WTC11 (cell line): ENCODE measurements at regions not wholly inside any gene's neighbourhood (a gene's known extent, or its start where the extent isn't known, plus 50 kb on each side); places are given as distances from the start of the nearest gene placed in this dataset.

ENCODE experiments used
- ATAC-seq: fragments of 200-7000 bp; cut with Tn5 transposase; 2 replicates; pipeline ENCODE4 v1.10.0; 2021; ENCODE audit warnings: mild to moderate bottlenecking, moderate library complexity
- CTCF ChIA-PET: fragments of 300-600 bp; sonication (Branson Sonifier 250); formaldehyde crosslinking; loops from one replicate; lab custom pipeline; 2021; ENCODE audit warnings: antibody characterized with exemption; lab: Charles Lee
- POLR2A ChIA-PET: fragments of 350-600 bp; sonication (Branson Sonifier 250); formaldehyde crosslinking; loops from one replicate; lab custom pipeline; 2021; ENCODE audit warnings: antibody characterized with exemption; lab: Charles Lee
- DNase-seq: peaks from one replicate; pipeline ENCODE4 v3.0.0; 2021; ENCODE audit warnings: low spot score
- H3K27ac Mint-ChIP-seq: 2 replicates; pipeline ENCODE4 v1.8.0; 2021; ENCODE audit warnings: mixed read lengths
- H3K27me3 Mint-ChIP-seq: 2 replicates; pipeline ENCODE4 v1.8.0; 2021; ENCODE audit warnings: low read depth, mild to moderate bottlenecking, moderate library complexity, mixed read lengths
- H3K36me3 Mint-ChIP-seq: 2 replicates; pipeline ENCODE4 v1.8.0; 2021; ENCODE audit warnings: mixed read lengths
- H3K4me1 Mint-ChIP-seq: 2 replicates; pipeline ENCODE4 v1.8.0; 2022; ENCODE audit warnings: mixed read lengths
- H3K4me3 Mint-ChIP-seq: 2 replicates; pipeline ENCODE4 v1.8.0; 2021; ENCODE audit warnings: mild to moderate bottlenecking, moderate library complexity, mixed read lengths
- H3K9me3 Mint-ChIP-seq: 2 replicates; pipeline ENCODE4 v1.8.0; 2021; ENCODE audit warnings: mixed read lengths
- ATF1 ChIP-seq: sonication (generic); formaldehyde crosslinking; IDR thresholded peaks from 2 replicates; pipeline ENCODE4 v1.8.1; 2023; ENCODE audit warnings: mild to moderate bottlenecking, moderate library complexity, missing genetic modification reagents
- EMX1 ChIP-seq: fragments of 250-450 bp; sonication (Bioruptor Pico); IDR thresholded peaks from 2 replicates; pipeline ENCODE4 v1.8.0; 2021; ENCODE audit warnings: mild to moderate bottlenecking
- GABPB1 ChIP-seq: sonication (generic); formaldehyde crosslinking; IDR thresholded peaks from 2 replicates; pipeline ENCODE4 v1.8.1; 2023; ENCODE audit warnings: mild to moderate bottlenecking, missing genetic modification reagents
- GRHL2 ChIP-seq: fragments of 250-450 bp; sonication (Bioruptor Pico); IDR thresholded peaks from 2 replicates; pipeline ENCODE4 v1.8.0; 2022; ENCODE audit warnings: mild to moderate bottlenecking, moderate library complexity; ENCODE audit not compliant: insufficient replicate concordance, severe bottlenecking
- JAZF1 ChIP-seq: fragments of 250-450 bp; sonication (Bioruptor Pico); IDR thresholded peaks from 2 replicates; pipeline ENCODE4 v1.9.0; 2021; ENCODE audit warnings: moderate library complexity, mild to moderate bottlenecking, inconsistent platforms
- JUN ChIP-seq: sonication (generic); formaldehyde crosslinking; IDR thresholded peaks from 2 replicates; pipeline ENCODE4 v1.8.0; 2023; ENCODE audit warnings: mild to moderate bottlenecking, missing genetic modification reagents
- NFATC4 ChIP-seq: fragments of 250-450 bp; sonication (Bioruptor Pico); IDR thresholded peaks from 2 replicates; pipeline ENCODE4 v1.9.0; 2021; ENCODE audit warnings: mild to moderate bottlenecking
- NR1H2 ChIP-seq: sonication (generic); formaldehyde crosslinking; IDR thresholded peaks from 2 replicates; pipeline ENCODE4 v1.9.0; 2021; ENCODE audit warnings: mild to moderate bottlenecking, moderate library complexity, missing genetic modification reagents
- OVOL2 ChIP-seq: fragments of 250-450 bp; sonication (Bioruptor Pico); IDR thresholded peaks from 2 replicates; pipeline ENCODE4 v1.9.0; 2021; ENCODE audit warnings: mild to moderate bottlenecking, borderline replicate concordance
- PRRX2 ChIP-seq: fragments of 250-450 bp; sonication (Bioruptor Pico); IDR thresholded peaks from 2 replicates; pipeline ENCODE4 v1.8.0; 2021; ENCODE audit warnings: mild to moderate bottlenecking
- RELA ChIP-seq: sonication (generic); formaldehyde crosslinking; IDR thresholded peaks from 2 replicates; pipeline ENCODE4 v1.8.1; 2022; ENCODE audit warnings: missing genetic modification reagents, mild to moderate bottlenecking, borderline replicate concordance
- SOX15 ChIP-seq: fragments of 250-450 bp; sonication (Bioruptor Pico); IDR thresholded peaks from 2 replicates; pipeline ENCODE4 v1.9.0; 2021; ENCODE audit warnings: mild to moderate bottlenecking
- STAT6 ChIP-seq: sonication (generic); formaldehyde crosslinking; conservative IDR thresholded peaks from 2 replicates; pipeline ENCODE4 v1.8.1; 2023; ENCODE audit warnings: mild to moderate bottlenecking, low read depth, missing genetic modification reagents, moderate library complexity
- TCF7 ChIP-seq: sonication (generic); formaldehyde crosslinking; IDR thresholded peaks from 2 replicates; pipeline ENCODE4 v1.8.0; 2022; ENCODE audit warnings: mild to moderate bottlenecking, low read depth, missing genetic modification reagents, moderate library complexity
- USF2 ChIP-seq: sonication (generic); formaldehyde crosslinking; IDR thresholded peaks from 2 replicates; pipeline ENCODE4 v1.8.1; 2023; ENCODE audit warnings: mild to moderate bottlenecking, missing genetic modification reagents, moderate library complexity
- ZNF121 ChIP-seq: sonication (generic); formaldehyde crosslinking; IDR thresholded peaks from 2 replicates; pipeline ENCODE4 v1.8.0; 2023; ENCODE audit warnings: missing genetic modification reagents
- ZNF263 ChIP-seq: sonication (generic); formaldehyde crosslinking; IDR thresholded peaks from 2 replicates; pipeline ENCODE4 v1.8.1; 2022; ENCODE audit warnings: low read depth, mild to moderate bottlenecking, moderate library complexity, missing genetic modification reagents
- ZNF281 ChIP-seq: sonication (generic); formaldehyde crosslinking; IDR thresholded peaks from 2 replicates; pipeline ENCODE4 v1.8.0; 2023; ENCODE audit warnings: mild to moderate bottlenecking, missing genetic modification reagents
- ZNF416 ChIP-seq: fragments of 250-450 bp; sonication (Bioruptor Pico); IDR thresholded peaks from 2 replicates; pipeline ENCODE4 v1.9.0; 2021; ENCODE audit warnings: mild to moderate bottlenecking, inconsistent platforms
- ZNF425 ChIP-seq: fragments of 250-450 bp; sonication (Bioruptor Pico); conservative IDR thresholded peaks from 2 replicates; pipeline ENCODE4 v1.9.0; 2021; ENCODE audit warnings: mild to moderate bottlenecking
- TF ChIP-seq, protein P1 (sequence below): sonication (generic); formaldehyde crosslinking; IDR thresholded peaks from 2 replicates; pipeline ENCODE4 v1.8.1; 2023; ENCODE audit warnings: mild to moderate bottlenecking, moderate library complexity, missing genetic modification reagents
- TF ChIP-seq, protein P2 (sequence below): fragments of 250-450 bp; sonication (Bioruptor Pico); IDR thresholded peaks from 2 replicates; pipeline ENCODE4 v1.9.0; 2021; ENCODE audit warnings: moderate library complexity, mild to moderate bottlenecking, inconsistent platforms, borderline replicate concordance

DNA sequence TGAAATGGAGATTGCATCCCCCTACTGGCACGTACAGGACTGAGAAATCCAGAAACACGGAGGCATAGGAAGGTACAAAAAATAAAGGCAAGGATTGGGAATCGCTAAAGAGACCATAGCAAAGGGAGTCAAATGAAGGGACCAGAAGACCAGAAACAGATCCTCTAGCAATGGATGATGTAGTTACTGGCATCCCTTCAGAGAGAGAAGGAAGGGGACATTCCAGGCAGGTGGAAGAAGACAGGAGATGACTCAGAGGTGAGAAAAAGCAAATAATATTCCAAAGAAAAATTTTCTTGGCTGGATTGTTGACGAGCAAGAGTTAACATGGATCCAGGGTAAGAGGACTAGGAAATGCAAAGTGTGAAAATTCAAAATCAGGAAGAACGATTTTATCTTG is 78.4 kb upstream of the FZD7 start:
- H3K4me1 Mint-ChIP-seq: peaks cover 48% of the 10 kb centered on the region
- TF ChIP-seq STAT6 (CRISPR knock-in tag): no peak
- TF ChIP-seq, protein P1, sequence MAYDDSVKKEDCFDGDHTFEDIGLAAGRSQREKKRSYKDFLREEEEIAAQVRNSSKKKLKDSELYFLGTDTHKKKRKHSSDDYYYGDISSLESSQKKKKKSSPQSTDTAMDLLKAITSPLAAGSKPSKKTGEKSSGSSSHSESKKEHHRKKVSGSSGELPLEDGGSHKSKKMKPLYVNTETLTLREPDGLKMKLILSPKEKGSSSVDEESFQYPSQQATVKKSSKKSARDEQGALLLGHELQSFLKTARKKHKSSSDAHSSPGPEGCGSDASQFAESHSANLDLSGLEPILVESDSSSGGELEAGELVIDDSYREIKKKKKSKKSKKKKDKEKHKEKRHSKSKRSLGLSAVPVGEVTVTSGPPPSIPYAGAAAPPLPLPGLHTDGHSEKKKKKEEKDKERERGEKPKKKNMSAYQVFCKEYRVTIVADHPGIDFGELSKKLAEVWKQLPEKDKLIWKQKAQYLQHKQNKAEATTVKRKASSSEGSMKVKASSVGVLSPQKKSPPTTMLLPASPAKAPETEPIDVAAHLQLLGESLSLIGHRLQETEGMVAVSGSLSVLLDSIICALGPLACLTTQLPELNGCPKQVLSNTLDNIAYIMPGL (CRISPR knock-in tag): no peak
- TF ChIP-seq JAZF1 (CRISPR knock-in tag): no peak
- no peak for TF ChIP-seq NR1H2
- no peak for TF ChIP-seq GABPB1 (CRISPR knock-in tag)
- no peak for TF ChIP-seq ZNF263 (CRISPR knock-in tag)
- no peak overlapping the region for H3K4me3 Mint-ChIP-seq
- CTCF ChIA-PET: interaction anchor here (1.5 to 3.6 kb wide), 2 partner anchors 17 to 95 kb away, joined by 3 to 16 read pairs; no protein-coding TSS in a partner anchor
- no peaks in the 10 kb centered on the region for H3K36me3 Mint-ChIP-seq
- H3K27me3 Mint-ChIP-seq: no peaks in the 10 kb centered on the region; the same call in 1 of the 2 replicates
- no peaks in the 10 kb centered on the region for H3K9me3 Mint-ChIP-seq
- POLR2A ChIA-PET: interaction anchor here (1.0 kb wide), 1 partner anchor 68 kb away, joined by 3 read pairs; no protein-coding TSS in a partner anchor
- H3K27ac Mint-ChIP-seq: no peak overlapping the region
- DNase-seq (no peak), ATAC-seq (no peak)

- H3K36me3 Mint-ChIP-seq: no peaks in the 10 kb centered on the region
Observed at GRCh38 chr2:201955702-201956141, 77.9 kb upstream of the FZD7 start.

More at GRCh38 chr2:201955702-201956141, 77.9 kb upstream of the FZD7 start:
- TF ChIP-seq NFATC4 (CRISPR knock-in tag) (no peak), RELA (CRISPR knock-in tag) (no peak), GRHL2 (no peak), EMX1 (CRISPR knock-in tag) (no peak), TCF7 (CRISPR knock-in tag) (no peak), JUN (CRISPR knock-in tag) (no peak), ZNF425 (CRISPR knock-in tag) (no peak), ZNF121 (no peak), ZNF416 (CRISPR knock-in tag) (no peak), OVOL2 (CRISPR knock-in tag) (no peak), SOX15 (CRISPR knock-in tag) (no peak), ZNF281 (CRISPR knock-in tag) (no peak), USF2 (CRISPR knock-in tag) (no peak), PRRX2 (CRISPR knock-in tag) (no peak), ATF1 (CRISPR knock-in tag) (no peak)
- TF ChIP-seq, protein P2, sequence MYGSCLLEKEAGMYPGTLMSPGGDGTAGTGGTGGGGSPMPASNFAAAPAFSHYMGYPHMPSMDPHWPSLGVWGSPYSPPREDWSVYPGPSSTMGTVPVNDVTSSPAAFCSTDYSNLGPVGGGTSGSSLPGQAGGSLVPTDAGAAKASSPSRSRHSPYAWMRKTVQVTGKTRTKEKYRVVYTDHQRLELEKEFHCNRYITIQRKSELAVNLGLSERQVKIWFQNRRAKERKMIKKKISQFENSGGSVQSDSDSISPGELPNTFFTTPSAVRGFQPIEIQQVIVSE (CRISPR knock-in tag): no peak
- H3K27me3 Mint-ChIP-seq: no peaks in the 10 kb centered on the region; the same call in 1 of the 2 replicates
- no peaks in the 10 kb centered on the region for H3K9me3 Mint-ChIP-seq
- no peak overlapping the region for H3K4me3 Mint-ChIP-seq
- ChIA-PET CTCF (interaction anchor here (1.5 kb wide), 1 partner anchor 17 kb away, joined by 3 read pairs; no protein-coding TSS in a partner anchor), POLR2A (interaction anchor here (0.8 to 1.0 kb wide), 2 partner anchors 12 to 67 kb away, joined by 3 read pairs; no protein-coding TSS in a partner anchor)
- H3K4me1 Mint-ChIP-seq: peaks cover 48% of the 10 kb centered on the region
- ATAC-seq (no peak), DNase-seq (no peak)
- H3K27ac Mint-ChIP-seq: no peak overlapping the region
